Gastroesophageal sphincter (tissue), 3 donors: ENCODE measurements at regions not wholly inside any gene's neighbourhood (a gene's known extent, or its start where the extent isn't known, plus 50 kb on each side); places are given as distances from the start of the nearest gene placed in this dataset.

ENCODE experiments used
- POLR2A ChIP-seq, 2 donors: fragments of 450-650 bp; IDR thresholded peaks; one replicate each; pipeline ENCODE4 v1.6.1; 2017; ENCODE audit warnings: antibody characterized with exemption in 2 of 2, mild to moderate bottlenecking in 2 of 2, moderate library complexity in 1 of 2
- POLR2AphosphoS5 ChIP-seq: sonication (generic); formaldehyde crosslinking; IDR thresholded peaks from one replicate; pipeline ENCODE4 v1.6.1; 2017; ENCODE audit warnings: antibody characterized with exemption
- TF ChIP-seq, protein P1 (sequence below), 4 experiments: fragments of 200-600 bp in 2 of 4; fragments of 450-650 bp in 2 of 4; sonication (generic) in 1 of 4; IDR thresholded peaks; one replicate each; pipeline ENCODE4 v1.5.1; 2017 to 2019; ENCODE audit warnings: antibody characterized with exemption in 4 of 4, mild to moderate bottlenecking in 2 of 4, moderate library complexity in 2 of 4

DNA sequence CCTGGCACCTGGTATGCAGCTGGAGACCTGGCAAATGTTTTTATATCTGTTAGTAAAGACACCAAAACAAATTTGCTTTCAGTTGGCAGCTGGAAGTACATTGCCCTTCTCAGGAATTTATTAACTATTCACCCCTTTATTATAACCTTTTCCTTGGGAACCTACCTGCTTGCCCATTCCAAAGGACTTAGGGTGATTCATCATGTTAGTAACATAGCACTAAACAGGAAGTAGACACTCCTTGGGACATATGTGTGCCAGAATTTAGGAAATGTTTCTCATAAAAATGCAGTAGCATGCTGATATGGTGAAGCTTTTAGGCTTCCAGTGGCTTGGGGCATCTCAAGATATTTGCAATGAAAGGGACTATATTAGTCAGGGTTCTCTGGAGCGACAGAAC is 184.2 kb downstream of the DMAC1 start:
- TF ChIP-seq, protein P1, sequence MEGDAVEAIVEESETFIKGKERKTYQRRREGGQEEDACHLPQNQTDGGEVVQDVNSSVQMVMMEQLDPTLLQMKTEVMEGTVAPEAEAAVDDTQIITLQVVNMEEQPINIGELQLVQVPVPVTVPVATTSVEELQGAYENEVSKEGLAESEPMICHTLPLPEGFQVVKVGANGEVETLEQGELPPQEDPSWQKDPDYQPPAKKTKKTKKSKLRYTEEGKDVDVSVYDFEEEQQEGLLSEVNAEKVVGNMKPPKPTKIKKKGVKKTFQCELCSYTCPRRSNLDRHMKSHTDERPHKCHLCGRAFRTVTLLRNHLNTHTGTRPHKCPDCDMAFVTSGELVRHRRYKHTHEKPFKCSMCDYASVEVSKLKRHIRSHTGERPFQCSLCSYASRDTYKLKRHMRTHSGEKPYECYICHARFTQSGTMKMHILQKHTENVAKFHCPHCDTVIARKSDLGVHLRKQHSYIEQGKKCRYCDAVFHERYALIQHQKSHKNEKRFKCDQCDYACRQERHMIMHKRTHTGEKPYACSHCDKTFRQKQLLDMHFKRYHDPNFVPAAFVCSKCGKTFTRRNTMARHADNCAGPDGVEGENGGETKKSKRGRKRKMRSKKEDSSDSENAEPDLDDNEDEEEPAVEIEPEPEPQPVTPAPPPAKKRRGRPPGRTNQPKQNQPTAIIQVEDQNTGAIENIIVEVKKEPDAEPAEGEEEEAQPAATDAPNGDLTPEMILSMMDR (IDR thresholded peaks at IDR 0.05): no peak
- TF ChIP-seq POLR2A (IDR thresholded peaks at IDR 0.05): no peak
- no peak for TF ChIP-seq POLR2AphosphoS5
